GM23248 (cell line): ENCODE measurements at regions not wholly inside any gene's neighbourhood (a gene's known extent, or its start where the extent isn't known, plus 50 kb on each side); places are given as distances from the start of the nearest gene placed in this dataset.

Experiments
- DNase-seq: peaks from one replicate; pipeline ENCODE4 v3.0.0-alpha.2; 2015
- H2AFZ ChIP-seq: fragments of 200-600 bp; sonication (generic); 2 replicates; pipeline ENCODE4 v1.6.1; 2016; ENCODE audit warnings: antibody characterized with exemption
- H3F3A ChIP-seq: fragments of 200-600 bp; sonication (generic); 2 replicates; pipeline ENCODE4 v1.6.1; 2016; ENCODE audit warnings: mild to moderate bottlenecking, antibody characterized with exemption, mixed run types; ENCODE audit not compliant: insufficient read depth
- H3K27ac ChIP-seq: fragments of 200-600 bp; sonication (generic); 2 replicates; pipeline ENCODE4 v1.5.1; 2016; ENCODE audit warnings: mild to moderate bottlenecking
- H3K27me3 ChIP-seq: fragments of 200-600 bp; sonication (generic); replicated peaks from 2 replicates; pipeline ENCODE4 v1.6.1; 2016; ENCODE audit warnings: mild to moderate bottlenecking; ENCODE audit not compliant: insufficient read depth
- H3K36me3 ChIP-seq: fragments of 200-600 bp; sonication (generic); 2 replicates; pipeline ENCODE4 v1.6.1; 2016; ENCODE audit warnings: low read depth, mild to moderate bottlenecking
- H3K4me1 ChIP-seq: fragments of 200-600 bp; sonication (generic); 2 replicates; pipeline ENCODE4 v1.6.1; 2016; ENCODE audit warnings: mild to moderate bottlenecking; ENCODE audit not compliant: insufficient read depth
- H3K4me2 ChIP-seq: fragments of 200-600 bp; sonication (generic); one replicate; pipeline ENCODE4 v1.6.1; 2016; ENCODE audit warnings: mild to moderate bottlenecking; ENCODE audit not compliant: unreplicated experiment
- H3K4me3 ChIP-seq: fragments of 200-600 bp; sonication (generic); 2 replicates; pipeline ENCODE4 v1.5.1; 2016; ENCODE audit warnings: mild to moderate bottlenecking
- H3K79me2 ChIP-seq: fragments of 200-600 bp; sonication (generic); 2 replicates; pipeline ENCODE4 v1.6.1; 2016; ENCODE audit warnings: mild to moderate bottlenecking; ENCODE audit not compliant: insufficient read depth
- H3K9ac ChIP-seq: fragments of 200-600 bp; sonication (generic); 2 replicates; pipeline ENCODE4 v1.6.1; 2016; ENCODE audit warnings: mild to moderate bottlenecking
- H3K9me2 ChIP-seq: fragments of 200-600 bp; sonication (generic); 2 replicates; pipeline ENCODE4 v1.6.1; 2016; ENCODE audit warnings: mixed run types, mild to moderate bottlenecking, moderate library complexity; ENCODE audit not compliant: insufficient read depth
- H3K9me3 ChIP-seq: fragments of 200-600 bp; sonication (generic); one replicate; pipeline ENCODE4 v1.6.1; 2017; ENCODE audit warnings: low read depth
- H4K20me1 ChIP-seq: fragments of 200-600 bp; sonication (generic); 2 replicates; pipeline ENCODE4 v1.6.0; 2016; ENCODE audit not compliant: insufficient read depth
- EZH2 ChIP-seq: fragments of 200-600 bp; sonication (generic); IDR thresholded peaks from 2 replicates; pipeline ENCODE4 v1.6.1; 2018; ENCODE audit warnings: antibody characterized with exemption, mild to moderate bottlenecking; ENCODE audit not compliant: insufficient read depth, poor library complexity, severe bottlenecking
- EZH2phosphoT487 ChIP-seq: fragments of 200-600 bp; sonication (generic); IDR thresholded peaks from 2 replicates; pipeline ENCODE4 v1.6.1; 2018; ENCODE audit warnings: antibody characterized with exemption, moderate library complexity, mild to moderate bottlenecking, low read depth; ENCODE audit not compliant: insufficient read depth
- WGBS, 2 experiments: methylation state at CpG; one replicate each; pipeline ENCODE4 v1.1.6; 2015 to 2017; ENCODE audit warnings: low lambda C conversion rate in 2 of 2, low coverage in 1 of 2; ENCODE audit errors: missing lambda C conversion rate in 2 of 2; 5-methylcytosine and 5-hydroxymethylcytosine counted together
- in situ Hi-C: fragments of 300-500 bp; cut with MboI; formaldehyde crosslinking; loops from 2 replicates; pipeline ENCODE4 v1.15.0; 2020

GRCh38 chr14:58828298-58828697 is 190.5 kb downstream of the DACT1 start:
- H3K4me1 ChIP-seq, result peaks cover 4% of the 10 kb centered on the region; the same call in 1 of the 2 replicates
- no peaks in the 10 kb centered on the region for H4K20me1 ChIP-seq
- no peak overlapping the region for H3K4me3 ChIP-seq
- WGBS, 2 experiments, result 92 to 93% methylated on average over 15 of the region's 15 CpGs
- no peak overlapping the region for H3K4me2 ChIP-seq
- H3K27ac ChIP-seq, result no peak overlapping the region
- DNase-seq, result no peak
- no peaks in the 10 kb centered on the region for H3K9me3 ChIP-seq
- no peaks in the 10 kb centered on the region for H3K36me3 ChIP-seq
- no peak for TF ChIP-seq EZH2
- TF ChIP-seq EZH2phosphoT487, result no peak
- no peaks in the 10 kb centered on the region for H3K79me2 ChIP-seq
- no peaks in the 10 kb centered on the region for H3K9me2 ChIP-seq
- H3F3A ChIP-seq, result no peaks in the 10 kb centered on the region
- in situ Hi-C loops, result no loop called here
- H3K9ac ChIP-seq, result no peak overlapping the region
- no peak overlapping the region for H2AFZ ChIP-seq
- no peaks in the 10 kb centered on the region for H3K27me3 ChIP-seq

DNA sequence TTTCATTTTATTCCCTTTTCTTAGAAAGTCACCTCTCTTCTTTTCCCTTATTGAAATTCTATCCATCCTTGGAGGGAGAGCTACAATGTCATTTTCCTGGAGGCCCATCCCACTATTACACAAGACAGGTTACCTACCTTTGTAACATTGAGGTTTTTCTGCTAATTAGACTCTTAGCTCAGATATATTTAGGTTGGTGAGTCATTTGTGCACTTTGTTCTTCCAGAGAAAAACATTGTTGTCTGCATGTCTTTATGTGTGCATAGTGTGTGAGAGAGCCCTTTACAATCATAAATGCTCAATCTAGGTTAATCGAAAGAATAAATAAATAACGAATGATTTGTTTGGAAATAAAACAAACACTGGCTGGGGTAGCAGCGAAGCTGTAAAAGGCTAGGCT is 191.8 kb downstream of the DACT1 start:
- 84 to 87% methylated on average over 3 of the region's 3 CpGs for WGBS, 2 experiments
- Histone ChIP-seq H2AFZ (no peak overlapping the region), H4K20me1 (no peaks in the 10 kb centered on the region), H3K9me3 (no peaks in the 10 kb centered on the region), H3K27ac (no peak overlapping the region), H3F3A (no peaks in the 10 kb centered on the region), H3K9ac (no peak overlapping the region), H3K27me3 (no peaks in the 10 kb centered on the region), H3K36me3 (no peaks in the 10 kb centered on the region), H3K4me3 (no peak overlapping the region), H3K79me2 (no peaks in the 10 kb centered on the region), H3K9me2 (no peaks in the 10 kb centered on the region), H3K4me2 (no peak overlapping the region), H3K4me1 (no peaks in the 10 kb centered on the region)
- in situ Hi-C loops, result no loop called here
- DNase-seq, result no peak
- TF ChIP-seq EZH2phosphoT487 (no peak), EZH2 (no peak)

- Histone ChIP-seq H3K9ac (no peak overlapping the region), H3K4me2 (no peak overlapping the region), H3K27ac (no peak overlapping the region), H4K20me1 (no peaks in the 10 kb centered on the region), H3K27me3 (no peaks in the 10 kb centered on the region), H3K79me2 (no peaks in the 10 kb centered on the region), H3K4me1 (no peaks in the 10 kb centered on the region), H3K9me3 (no peaks in the 10 kb centered on the region), H3K4me3 (no peak overlapping the region), H3K9me2 (no peaks in the 10 kb centered on the region), H2AFZ (no peak overlapping the region), H3K36me3 (no peaks in the 10 kb centered on the region), H3F3A (no peaks in the 10 kb centered on the region)
- 72% methylated on average over 2 of the region's 2 CpGs for WGBS, 2 experiments
- DNase-seq, result no peak
- TF ChIP-seq EZH2, result no peak
- no peak for TF ChIP-seq EZH2phosphoT487
- in situ Hi-C loops, result no loop called here
Measured at GRCh38 chr14:58830121-58830520, 192.4 kb downstream of the DACT1 start.

GRCh38 chr14:58832095-58832521 is 194.3 kb downstream of the DACT1 start:
- 5 to 6% methylated on average over 3 of the region's 3 CpGs for WGBS, 2 experiments
- H3K9me3 ChIP-seq, result no peaks in the 10 kb centered on the region
- H3K4me3 ChIP-seq, result no peak overlapping the region
- 0 out of 2 replicates have a peak overlapping the region, but pooled peaks have one; percentile 24 for H2AFZ ChIP-seq
- no peak for TF ChIP-seq EZH2
- TF ChIP-seq EZH2phosphoT487, result no peak
- H3K27ac ChIP-seq, result no peak overlapping the region
- no peaks in the 10 kb centered on the region for H4K20me1 ChIP-seq
- no peaks in the 10 kb centered on the region for H3K4me1 ChIP-seq
- in situ Hi-C loops, result no loop called here
- DNase-seq, result no peak
- no peak overlapping the region for H3K4me2 ChIP-seq
- H3K36me3 ChIP-seq, result no peaks in the 10 kb centered on the region
- H3K9me2 ChIP-seq, result no peaks in the 10 kb centered on the region
- H3K27me3 ChIP-seq, result no peaks in the 10 kb centered on the region
- H3K79me2 ChIP-seq, result no peaks in the 10 kb centered on the region
- no peak overlapping the region for H3K9ac ChIP-seq
- H3F3A ChIP-seq, result no peaks in the 10 kb centered on the region

GRCh38 chr14:58833634-58834378 is 196.0 kb downstream of the DACT1 start:
- Histone ChIP-seq H3K79me2 (no peaks in the 10 kb centered on the region), H3K27me3 (no peaks in the 10 kb centered on the region), H3K9me2 (no peaks in the 10 kb centered on the region), H4K20me1 (no peaks in the 10 kb centered on the region), H3K4me2 (no peak overlapping the region), H3K27ac (no peak overlapping the region), H3K9ac (no peak overlapping the region), H3K36me3 (no peaks in the 10 kb centered on the region), H3K4me1 (no peaks in the 10 kb centered on the region), H3K9me3 (no peaks in the 10 kb centered on the region), H3K4me3 (no peak overlapping the region), H3F3A (no peaks in the 10 kb centered on the region), H2AFZ (no peak overlapping the region)
- DNase-seq, result no peak
- in situ Hi-C loops, result no loop called here
- WGBS, 2 experiments, result 93 to 96% methylated on average over 29 to 30 of the region's 33 CpGs
- TF ChIP-seq EZH2 (no peak), EZH2phosphoT487 (no peak)
